NT2/D1 (cell line): ENCODE measurements at regions not wholly inside any gene's neighbourhood (a gene's known extent, or its start where the extent isn't known, plus 50 kb on each side); places are given as distances from the start of the nearest gene placed in this dataset.

ENCODE experiments used
- DNase-seq: peaks from one replicate; pipeline ENCODE4 v3.0.0-alpha.2; 2011; ENCODE audit warnings: low read depth, low spot score
- H3K27me3 ChIP-seq: 2 replicates; pipeline ENCODE4 v1.6.0; 2011; ENCODE audit warnings: mild to moderate bottlenecking; ENCODE audit not compliant: insufficient read length, insufficient read depth
- H3K36me3 ChIP-seq: 2 replicates; pipeline ENCODE4 v1.6.1; 2011; ENCODE audit warnings: mild to moderate bottlenecking, low read length, mixed read lengths; ENCODE audit not compliant: insufficient read depth, insufficient read length
- H3K4me1 ChIP-seq: 2 replicates; pipeline ENCODE4 v1.5.1; 2011; ENCODE audit not compliant: insufficient read depth, insufficient read length
- H3K4me3 ChIP-seq: 2 replicates; pipeline ENCODE4 v1.5.1; 2011; ENCODE audit warnings: low read depth; ENCODE audit not compliant: insufficient read length
- H3K9ac ChIP-seq: 2 replicates; pipeline ENCODE4 v1.6.0; 2011; ENCODE audit warnings: low read depth; ENCODE audit not compliant: insufficient read length
- H3K9me3 ChIP-seq: 2 replicates; pipeline ENCODE4 v1.5.1; 2011; ENCODE audit warnings: mild to moderate bottlenecking, low read length; ENCODE audit not compliant: insufficient read depth
- SUZ12 ChIP-seq: IDR thresholded peaks from 2 replicates; pipeline ENCODE4 v1.6.1; 2011; ENCODE audit not compliant: insufficient read length, insufficient read depth; ENCODE audit errors: extremely low read depth
- YY1 ChIP-seq: IDR thresholded peaks from 2 replicates; pipeline ENCODE4 v1.6.1; 2011; ENCODE audit not compliant: insufficient read length, insufficient read depth
- ZNF274 ChIP-seq: IDR thresholded peaks from 2 replicates; pipeline ENCODE4 v1.6.1; 2011; ENCODE audit warnings: mild to moderate bottlenecking, low read depth, low read length

- TF ChIP-seq YY1 (no peak), ZNF274 (no peak), SUZ12 (no peak)
- H3K9me3 ChIP-seq: no peaks in the 10 kb centered on the region
- H3K4me3 ChIP-seq: no peak overlapping the region
- no peaks in the 10 kb centered on the region for H3K27me3 ChIP-seq
- H3K36me3 ChIP-seq: no peaks in the 10 kb centered on the region
- DNase-seq: no peak
- no peak overlapping the region for H3K9ac ChIP-seq
- no peaks in the 10 kb centered on the region for H3K4me1 ChIP-seq
Measured at GRCh38 chr13:56988543-56988942, 152.2 kb upstream of the PRR20A start.

- Histone ChIP-seq H3K4me3 (no peak overlapping the region), H3K9me3 (no peaks in the 10 kb centered on the region), H3K36me3 (no peaks in the 10 kb centered on the region), H3K27me3 (no peaks in the 10 kb centered on the region), H3K4me1 (no peaks in the 10 kb centered on the region), H3K9ac (no peak overlapping the region)
- DNase-seq: no peak
- TF ChIP-seq YY1 (no peak), SUZ12 (no peak), ZNF274 (no peak)
Measured at GRCh38 chr13:57003682-57004081, 137.0 kb upstream of the PRR20A start.

- H3K36me3 ChIP-seq: no peaks in the 10 kb centered on the region
- H3K4me3 ChIP-seq: no peak overlapping the region
- no peak overlapping the region for H3K9ac ChIP-seq
- DNase-seq: no peak
- no peaks in the 10 kb centered on the region for H3K9me3 ChIP-seq
- no peaks in the 10 kb centered on the region for H3K4me1 ChIP-seq
- TF ChIP-seq YY1 (no peak), SUZ12 (no peak), ZNF274 (no peak)
- H3K27me3 ChIP-seq: no peaks in the 10 kb centered on the region
Measured at GRCh38 chr13:57017357-57017756, 123.4 kb upstream of the PRR20A start.

GRCh38 chr13:57018915-57019314 lies 121.8 kb upstream of the PRR20A start:
- Histone ChIP-seq H3K36me3 (no peaks in the 10 kb centered on the region), H3K27me3 (no peaks in the 10 kb centered on the region), H3K9me3 (no peaks in the 10 kb centered on the region), H3K4me3 (no peak overlapping the region), H3K4me1 (no peaks in the 10 kb centered on the region), H3K9ac (no peak overlapping the region)
- no peak for DNase-seq
- no peak for TF ChIP-seq YY1
- no peak for TF ChIP-seq SUZ12
- TF ChIP-seq ZNF274: no peak

- H3K4me1 ChIP-seq: no peaks in the 10 kb centered on the region
- no peaks in the 10 kb centered on the region for H3K27me3 ChIP-seq
- no peaks in the 10 kb centered on the region for H3K36me3 ChIP-seq
- DNase-seq: no peak
- no peak overlapping the region for H3K9ac ChIP-seq
- no peaks in the 10 kb centered on the region for H3K9me3 ChIP-seq
- H3K4me3 ChIP-seq: no peak overlapping the region
- TF ChIP-seq ZNF274 (no peak), YY1 (no peak), SUZ12 (no peak)
Measured at GRCh38 chr13:57030671-57031070, 110.0 kb upstream of the PRR20A start.

GRCh38 chr13:57036290-57036689 lies 104.4 kb upstream of the PRR20A start:
- H3K27me3 ChIP-seq: no peaks in the 10 kb centered on the region
- DNase-seq: no peak
- H3K4me3 ChIP-seq: no peak overlapping the region
- H3K9ac ChIP-seq: no peak overlapping the region
- TF ChIP-seq ZNF274: no peak
- no peak for TF ChIP-seq SUZ12
- TF ChIP-seq YY1: no peak
- no peaks in the 10 kb centered on the region for H3K36me3 ChIP-seq
- no peaks in the 10 kb centered on the region for H3K9me3 ChIP-seq
- H3K4me1 ChIP-seq: no peaks in the 10 kb centered on the region

GRCh38 chr13:57044910-57045309 lies 95.8 kb upstream of the PRR20A start:
- no peak overlapping the region for H3K4me3 ChIP-seq
- no peaks in the 10 kb centered on the region for H3K9me3 ChIP-seq
- no peaks in the 10 kb centered on the region for H3K27me3 ChIP-seq
- no peak for TF ChIP-seq ZNF274
- no peak for TF ChIP-seq SUZ12
- no peak for TF ChIP-seq YY1
- H3K9ac ChIP-seq: no peak overlapping the region
- H3K4me1 ChIP-seq: no peaks in the 10 kb centered on the region
- DNase-seq: no peak
- H3K36me3 ChIP-seq: no peaks in the 10 kb centered on the region
